Ovary (tissue), 3 donors: ENCODE measurements at regions not wholly inside any gene's neighbourhood (a gene's known extent, or its start where the extent isn't known, plus 50 kb on each side); places are given as distances from the start of the nearest gene placed in this dataset.

ENCODE experiments used
- CTCF ChIP-seq, 3 donors: fragments of 450-650 bp in 2 of 3; fragments of 200-600 bp in 1 of 3; IDR thresholded peaks; one replicate each; pipeline versions ENCODE4 v1.5.1 to v1.8.0; 2016 to 2022; ENCODE audit warnings: antibody characterized with exemption in 3 of 3, mild to moderate bottlenecking in 1 of 3
- EP300 ChIP-seq: sonication (generic); formaldehyde crosslinking; IDR thresholded peaks from one replicate; pipeline ENCODE4 v1.6.1; 2017; ENCODE audit warnings: antibody characterized with exemption
- POLR2A ChIP-seq: fragments of 450-650 bp; IDR thresholded peaks from one replicate; pipeline ENCODE4 v1.6.1; 2017; ENCODE audit warnings: antibody characterized with exemption, mild to moderate bottlenecking, moderate library complexity
- donor health status: DM: no; HTN: no; CAD: no.

- no peak for TF ChIP-seq CTCF (IDR thresholded peaks at IDR 0.05)
- no peak for TF ChIP-seq POLR2A
- TF ChIP-seq EP300, result no peak
Measured at GRCh38 chr12:114998750-114999128, 314.8 kb upstream of the TBX3 start.
